ENCODE measurements at regions not wholly inside any gene's neighbourhood (a gene's known extent, or its start where the extent isn't known, plus 50 kb on each side); places are given as distances from the start of the nearest gene placed in this dataset.
A peak's percentile ranks its signal among the peaks of the same experiment; 100 is the strongest.

GRCh38 chr12:46998811-46999368, 80.5 kb upstream of the PCED1B start:
- Histone ChIP-seq H3K4me3 (no peak overlapping the region), H3K27ac (no peak overlapping the region)
- no peak for TF ChIP-seq CTCF (IDR thresholded peaks at IDR 0.05; ENCODE audit: low read depth, low read length)

GRCh38 chr12:47004634-47005033, 74.8 kb upstream of the PCED1B start:
- Histone ChIP-seq H3K36me3 (no peaks in the 10 kb centered on the region), H3K4me3 (no peak overlapping the region), H3K27ac (no peak overlapping the region), H3K9me3 (ENCODE audit: low read depth) (no peaks in the 10 kb centered on the region), H3K4me1 (ENCODE audit: low read depth) (no peaks in the 10 kb centered on the region), H3K27me3 (no peaks in the 10 kb centered on the region)
- TF ChIP-seq CTCF (IDR thresholded peaks at IDR 0.05; ENCODE audit: low read depth, low read length), result no peak
- peak in 1 of 2 donors; percentile 50 for DNase-seq (ENCODE audit: low read depth in 1 of 2, low spot score in 1 of 2)

More at GRCh38 chr12:46998811-46999368, 80.5 kb upstream of the PCED1B start:
- H3K36me3 ChIP-seq, result no peaks in the 10 kb centered on the region
- H3K27me3 ChIP-seq, result no peaks in the 10 kb centered on the region
- peak in 1 of 2 donors; percentile 78 for DNase-seq (ENCODE audit: low read depth in 1 of 2, low spot score in 1 of 2)
- no peaks in the 10 kb centered on the region for H3K9me3 ChIP-seq (ENCODE audit: low read depth)
- no peaks in the 10 kb centered on the region for H3K4me1 ChIP-seq (ENCODE audit: low read depth)

GRCh38 chr12:47007048-47007447, 72.4 kb upstream of the PCED1B start:
- no peak for DNase-seq (ENCODE audit: low read depth in 1 of 2, low spot score in 1 of 2)
- H3K27ac ChIP-seq, result no peak overlapping the region
- H3K4me1 ChIP-seq (ENCODE audit: low read depth), result no peaks in the 10 kb centered on the region
- H3K27me3 ChIP-seq, result no peaks in the 10 kb centered on the region
- no peak for TF ChIP-seq CTCF (IDR thresholded peaks at IDR 0.05; ENCODE audit: low read depth, low read length)
- no peak overlapping the region for H3K4me3 ChIP-seq
- H3K36me3 ChIP-seq, result no peaks in the 10 kb centered on the region
- H3K9me3 ChIP-seq (ENCODE audit: low read depth), result no peaks in the 10 kb centered on the region

GRCh38 chr12:47012552-47012951, 66.9 kb upstream of the PCED1B start:
- Histone ChIP-seq H3K9me3 (ENCODE audit: low read depth) (no peaks in the 10 kb centered on the region), H3K36me3 (no peaks in the 10 kb centered on the region), H3K27ac (no peak overlapping the region), H3K4me1 (ENCODE audit: low read depth) (no peaks in the 10 kb centered on the region), H3K27me3 (no peaks in the 10 kb centered on the region), H3K4me3 (no peak overlapping the region)
- DNase-seq (ENCODE audit: low read depth in 1 of 2, low spot score in 1 of 2), result no peak
- TF ChIP-seq CTCF (IDR thresholded peaks at IDR 0.05; ENCODE audit: low read depth, low read length), result no peak

GRCh38 chr12:47014474-47014873, 64.9 kb upstream of the PCED1B start:
- no peak for TF ChIP-seq CTCF (IDR thresholded peaks at IDR 0.05; ENCODE audit: low read depth, low read length)
- peak in 1 of 2 donors; percentile 67 for DNase-seq (ENCODE audit: low read depth in 1 of 2, low spot score in 1 of 2)
- H3K27ac ChIP-seq, result no peak overlapping the region

More at GRCh38 chr12:47014474-47014873, 64.9 kb upstream of the PCED1B start:
- H3K27me3 ChIP-seq, result no peaks in the 10 kb centered on the region
- no peaks in the 10 kb centered on the region for H3K4me1 ChIP-seq (ENCODE audit: low read depth)
- H3K4me3 ChIP-seq, result no peak overlapping the region
- no peaks in the 10 kb centered on the region for H3K36me3 ChIP-seq
- no peaks in the 10 kb centered on the region for H3K9me3 ChIP-seq (ENCODE audit: low read depth)

All from cardiac muscle cell (in vitro differentiated cells and primary cell).